B cell (primary cell): ENCODE measurements at regions not wholly inside any gene's neighbourhood (a gene's known extent, or its start where the extent isn't known, plus 50 kb on each side); places are given as distances from the start of the nearest gene placed in this dataset.

Experiments used
- CTCF ChIP-seq: fragments of 200-600 bp; IDR thresholded peaks from one replicate; pipeline ENCODE4 v1.8.0; 2022; ENCODE audit warnings: antibody characterized with exemption, mild to moderate bottlenecking
- EZH2 ChIP-seq: IDR thresholded peaks from 2 replicates; pipeline ENCODE4 v1.6.1; 2012; ENCODE audit warnings: borderline replicate concordance, low read depth, mild to moderate bottlenecking, moderate library complexity, low read length; ENCODE audit not compliant: insufficient read depth, poor library complexity, severe bottlenecking

GRCh38 chr17:14972844-14973243, 292.3 kb downstream of the PMP22 start:
- TF ChIP-seq CTCF, result no peak
- no peak for TF ChIP-seq EZH2
